ENCODE measurements at regions not wholly inside any gene's neighbourhood (a gene's known extent, or its start where the extent isn't known, plus 50 kb on each side); places are given as distances from the start of the nearest gene placed in this dataset.

DNA sequence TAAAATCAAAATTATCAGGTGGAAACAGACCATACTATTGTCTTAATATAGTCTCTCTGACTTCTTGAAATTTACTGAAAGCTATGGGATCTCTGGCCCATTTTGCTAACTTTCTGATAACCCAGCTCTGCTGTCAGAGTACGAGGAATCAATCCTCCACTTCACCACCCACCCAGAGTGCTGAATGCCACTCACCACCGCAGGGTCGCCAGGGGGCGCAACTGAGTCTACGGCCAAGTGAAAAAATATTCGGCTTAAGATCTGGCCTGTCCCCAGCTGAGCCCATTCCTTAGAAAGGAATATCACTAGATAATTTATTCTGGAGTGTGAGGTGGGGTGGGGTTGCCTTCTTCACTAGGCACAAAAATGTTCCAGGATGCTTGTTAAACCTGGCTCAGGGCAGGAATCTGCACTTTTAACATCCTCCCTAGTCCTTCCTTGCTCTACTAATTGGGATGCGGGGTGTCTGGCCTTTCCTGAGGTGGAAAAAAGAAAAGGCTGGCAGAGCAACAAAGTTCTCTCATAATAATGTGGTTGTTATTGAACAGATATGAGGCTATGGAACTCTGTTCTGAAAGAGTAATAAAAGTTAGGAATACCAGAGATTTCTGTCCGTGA lies 520.6 kb downstream of the MFSD1 start:
- no peaks in the 10 kb centered on the region for H3K4me1 Mint-ChIP-seq
- no peak for ATAC-seq (replicated peaks)
- no peak overlapping the region for H3K4me3 Mint-ChIP-seq
- H3K27me3 Mint-ChIP-seq = no peaks in the 10 kb centered on the region
- H3K9me3 Mint-ChIP-seq = no peaks in the 10 kb centered on the region
- H3K27ac Mint-ChIP-seq = no peak overlapping the region
- no peaks in the 10 kb centered on the region for H3K36me3 Mint-ChIP-seq (ENCODE audit: low read depth)

GRCh38 chr3:159323848-159324247 lies 522.0 kb downstream of the MFSD1 start:
- H3K27me3 Mint-ChIP-seq = no peaks in the 10 kb centered on the region
- H3K27ac Mint-ChIP-seq = no peak overlapping the region
- no peaks in the 10 kb centered on the region for H3K9me3 Mint-ChIP-seq
- H3K36me3 Mint-ChIP-seq (ENCODE audit: low read depth) = no peaks in the 10 kb centered on the region
- no peak overlapping the region for H3K4me3 Mint-ChIP-seq
- no peak for ATAC-seq (replicated peaks)
- no peaks in the 10 kb centered on the region for H3K4me1 Mint-ChIP-seq

DNA sequence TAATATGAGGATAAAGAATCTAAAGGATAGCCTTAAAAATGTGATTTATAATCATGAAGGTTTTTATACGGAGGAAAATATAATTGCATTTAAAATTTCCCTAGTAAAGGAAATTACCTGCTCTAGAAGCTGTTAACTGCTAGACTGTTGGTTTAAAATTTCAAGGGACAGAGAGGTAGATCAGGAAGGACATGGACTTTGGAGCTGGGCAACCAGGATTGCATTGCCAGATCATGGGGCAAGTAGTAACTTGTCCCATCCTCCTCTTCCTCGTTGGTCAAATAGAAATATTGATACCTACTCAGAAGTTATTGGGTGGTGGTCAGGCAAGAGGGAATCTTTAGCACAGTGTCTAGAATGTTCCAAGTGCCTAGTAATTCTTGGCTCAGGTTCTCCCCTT lies 525.1 kb downstream of the MFSD1 start:
- Mint-ChIP-seq H3K27ac (no peak overlapping the region), H3K4me3 (no peak overlapping the region), H3K9me3 (no peaks in the 10 kb centered on the region), H3K27me3 (no peaks in the 10 kb centered on the region), H3K4me1 (no peaks in the 10 kb centered on the region), H3K36me3 (ENCODE audit: low read depth) (no peaks in the 10 kb centered on the region)
- no peak for ATAC-seq (replicated peaks)

DNA sequence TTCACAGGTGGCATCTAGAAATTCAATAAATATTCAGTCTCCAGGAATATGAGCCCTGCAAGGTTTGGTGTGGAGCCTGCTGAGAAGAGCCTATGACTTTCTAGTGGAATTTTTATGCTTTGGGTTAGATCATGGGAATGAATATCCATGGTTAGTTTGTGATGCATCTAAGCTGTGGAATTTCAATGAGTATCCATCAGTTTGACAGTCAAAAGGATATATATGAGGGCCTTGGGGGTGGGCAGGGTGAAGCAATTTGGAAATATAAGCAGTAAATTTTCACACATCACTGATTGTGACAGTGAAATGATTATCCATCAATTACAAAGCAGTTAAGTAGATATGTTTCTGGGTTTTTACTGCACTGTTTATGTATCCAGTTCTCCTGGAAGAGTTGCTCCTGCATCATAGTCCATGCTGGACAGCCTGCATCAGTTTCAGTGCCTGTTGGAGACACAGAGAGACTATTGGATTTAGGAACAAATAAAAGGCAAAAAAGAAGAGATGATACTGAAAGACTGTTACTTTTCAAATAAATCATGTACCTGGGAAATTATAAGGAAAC lies 530.8 kb downstream of the MFSD1 start:
- Mint-ChIP-seq H3K36me3 (ENCODE audit: low read depth) (no peaks in the 10 kb centered on the region), H3K27me3 (no peaks in the 10 kb centered on the region), H3K4me3 (no peak overlapping the region), H3K9me3 (no peaks in the 10 kb centered on the region), H3K27ac (no peak overlapping the region), H3K4me1 (no peaks in the 10 kb centered on the region)
- ATAC-seq (replicated peaks) = no peak

DNA sequence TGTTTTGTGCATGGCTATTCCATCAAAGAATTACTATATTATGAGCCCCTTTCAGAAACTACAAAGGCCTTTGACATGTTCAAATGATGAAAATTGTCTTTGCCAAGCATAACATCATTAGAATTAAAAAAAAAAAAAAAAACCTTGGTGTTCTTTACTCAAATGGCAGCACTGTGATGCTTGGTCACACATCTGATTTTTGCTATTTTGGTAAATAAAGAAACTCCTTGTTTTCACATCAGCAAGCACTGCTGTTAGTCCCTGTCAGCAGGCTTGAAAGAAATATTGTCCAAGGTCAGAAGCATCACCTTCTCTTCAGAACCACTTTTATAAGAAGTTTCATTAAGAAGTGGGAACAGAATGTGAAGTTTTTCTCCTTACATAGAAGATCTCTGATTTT lies 537.3 kb downstream of the MFSD1 start:
- ATAC-seq (replicated peaks) = no peak
- Mint-ChIP-seq H3K27me3 (no peaks in the 10 kb centered on the region), H3K36me3 (ENCODE audit: low read depth) (no peaks in the 10 kb centered on the region), H3K9me3 (peaks cover 8% of the 10 kb centered on the region), H3K4me1 (no peaks in the 10 kb centered on the region), H3K4me3 (no peak overlapping the region), H3K27ac (no peak overlapping the region)

DNA sequence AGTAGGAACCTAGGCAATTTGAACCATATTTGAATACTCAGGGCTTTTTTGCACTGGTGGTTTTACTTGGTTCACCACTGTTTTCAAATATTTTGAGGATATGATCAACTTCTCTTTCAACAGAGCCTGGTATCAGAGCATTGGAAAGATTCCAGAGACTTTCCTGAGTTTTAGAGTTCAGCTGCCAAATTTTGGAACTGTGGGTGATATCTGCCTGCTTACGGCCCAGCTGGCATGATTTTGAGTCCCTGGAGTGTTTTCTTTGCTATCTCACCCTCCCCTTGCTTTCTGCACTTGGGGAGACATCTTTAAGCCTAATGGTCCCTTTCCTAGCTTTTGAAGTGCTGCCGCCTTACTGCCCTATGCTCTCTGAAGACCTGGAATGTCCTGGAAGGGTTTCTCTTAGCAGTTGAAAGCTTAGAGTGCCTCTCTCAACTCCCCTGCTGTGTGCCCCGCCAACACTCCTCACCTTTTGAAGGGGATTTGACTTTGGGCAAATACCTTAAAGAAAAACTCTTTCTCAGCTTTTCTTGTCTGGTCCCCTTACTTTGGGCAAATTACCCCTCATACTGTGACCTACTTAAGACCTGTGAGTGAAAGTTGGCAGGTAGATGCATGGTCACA lies 539.1 kb downstream of the MFSD1 start:
- no peaks in the 10 kb centered on the region for H3K4me1 Mint-ChIP-seq
- no peak for ATAC-seq (replicated peaks)
- H3K4me3 Mint-ChIP-seq = no peak overlapping the region
- H3K36me3 Mint-ChIP-seq (ENCODE audit: low read depth) = no peaks in the 10 kb centered on the region
- no peak overlapping the region for H3K27ac Mint-ChIP-seq
- peaks cover 12% of the 10 kb centered on the region for H3K9me3 Mint-ChIP-seq
- H3K27me3 Mint-ChIP-seq = no peaks in the 10 kb centered on the region

GRCh38 chr3:159346271-159346903 lies 544.5 kb downstream of the MFSD1 start:
- ATAC-seq (replicated peaks) = no peak
- Mint-ChIP-seq H3K27me3 (no peaks in the 10 kb centered on the region), H3K9me3 (peaks cover 4% of the 10 kb centered on the region), H3K4me1 (no peaks in the 10 kb centered on the region), H3K4me3 (no peak overlapping the region), H3K36me3 (ENCODE audit: low read depth) (no peaks in the 10 kb centered on the region), H3K27ac (no peak overlapping the region)

- Mint-ChIP-seq H3K4me3 (no peak overlapping the region), H3K27me3 (no peaks in the 10 kb centered on the region), H3K27ac (no peak overlapping the region), H3K4me1 (no peaks in the 10 kb centered on the region), H3K36me3 (ENCODE audit: low read depth) (no peaks in the 10 kb centered on the region), H3K9me3 (peaks cover 4% of the 10 kb centered on the region)
- ATAC-seq (replicated peaks) = no peak
These were observed 546.6 kb downstream of the MFSD1 start for GRCh38 chr3:159348431-159348830.

DNA sequence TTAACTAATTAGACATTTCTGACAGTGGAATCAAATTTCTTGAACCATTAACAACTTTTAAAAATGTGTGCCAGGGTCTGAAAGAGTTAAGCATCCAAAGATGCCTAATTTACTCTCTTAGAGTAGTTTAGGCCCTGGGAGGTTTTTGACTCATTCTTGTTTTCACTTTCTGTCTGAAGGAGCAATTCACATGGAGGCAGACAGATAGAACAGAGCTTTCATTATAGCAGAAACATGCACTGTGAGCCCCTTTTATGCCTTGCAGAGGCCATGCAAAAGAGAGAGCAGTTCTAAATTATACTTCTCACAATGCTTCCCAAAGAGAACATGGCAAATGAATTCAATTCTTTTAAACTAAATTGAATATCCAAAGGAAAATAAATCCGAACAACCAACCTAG lies 554.8 kb downstream of the MFSD1 start:
- no peaks in the 10 kb centered on the region for H3K4me1 Mint-ChIP-seq
- no peaks in the 10 kb centered on the region for H3K9me3 Mint-ChIP-seq
- H3K4me3 Mint-ChIP-seq = no peak overlapping the region
- no peaks in the 10 kb centered on the region for H3K36me3 Mint-ChIP-seq (ENCODE audit: low read depth)
- no peak for ATAC-seq (replicated peaks)
- no peaks in the 10 kb centered on the region for H3K27me3 Mint-ChIP-seq
- H3K27ac Mint-ChIP-seq = no peak overlapping the region

- H3K9me3 Mint-ChIP-seq = no peaks in the 10 kb centered on the region
- no peak for ATAC-seq (replicated peaks)
- H3K4me3 Mint-ChIP-seq = no peak overlapping the region
- H3K4me1 Mint-ChIP-seq = no peaks in the 10 kb centered on the region
- no peaks in the 10 kb centered on the region for H3K27me3 Mint-ChIP-seq
- H3K36me3 Mint-ChIP-seq (ENCODE audit: low read depth) = no peaks in the 10 kb centered on the region
- H3K27ac Mint-ChIP-seq = no peak overlapping the region
These were observed 562.7 kb downstream of the MFSD1 start for GRCh38 chr3:159364511-159364910.

- no peaks in the 10 kb centered on the region for H3K4me1 Mint-ChIP-seq
- no peaks in the 10 kb centered on the region for H3K36me3 Mint-ChIP-seq (ENCODE audit: low read depth)
- H3K4me3 Mint-ChIP-seq = no peak overlapping the region
- H3K9me3 Mint-ChIP-seq = no peaks in the 10 kb centered on the region
- no peak overlapping the region for H3K27ac Mint-ChIP-seq
- no peak for ATAC-seq (replicated peaks)
- no peaks in the 10 kb centered on the region for H3K27me3 Mint-ChIP-seq
These were observed 564.6 kb downstream of the MFSD1 start for GRCh38 chr3:159366476-159366875.

DNA sequence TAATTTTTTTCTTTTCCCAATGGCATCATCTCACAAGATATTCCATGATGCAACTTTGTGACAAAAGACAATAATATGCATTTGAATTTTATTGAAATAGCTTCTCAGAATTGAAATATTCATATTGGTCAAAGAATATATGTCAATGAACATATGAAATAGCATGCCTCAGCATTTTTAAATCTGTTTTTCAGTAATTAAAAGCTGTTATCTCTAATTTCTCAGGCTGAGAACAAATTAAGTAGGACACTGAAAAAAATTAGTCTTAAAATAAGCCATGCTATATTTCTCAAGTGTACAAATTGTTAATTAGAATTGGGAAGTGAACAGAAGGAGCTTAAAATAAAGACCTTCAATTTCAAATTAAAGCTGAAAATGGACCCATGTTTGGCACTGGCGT lies 570.1 kb downstream of the MFSD1 start:
- Mint-ChIP-seq H3K9me3 (no peaks in the 10 kb centered on the region), H3K4me1 (no peaks in the 10 kb centered on the region), H3K27me3 (no peaks in the 10 kb centered on the region), H3K36me3 (ENCODE audit: low read depth) (no peaks in the 10 kb centered on the region), H3K4me3 (no peak overlapping the region), H3K27ac (no peak overlapping the region)
- ATAC-seq (replicated peaks) = no peak

- ATAC-seq (replicated peaks) = no peak
- H3K36me3 Mint-ChIP-seq (ENCODE audit: low read depth) = no peaks in the 10 kb centered on the region
- H3K27ac Mint-ChIP-seq = no peak overlapping the region
- no peaks in the 10 kb centered on the region for H3K27me3 Mint-ChIP-seq
- H3K4me1 Mint-ChIP-seq = no peaks in the 10 kb centered on the region
- H3K9me3 Mint-ChIP-seq = no peaks in the 10 kb centered on the region
- H3K4me3 Mint-ChIP-seq = no peak overlapping the region
These were observed 576.7 kb downstream of the MFSD1 start for GRCh38 chr3:159378396-159379194.

- no peak overlapping the region for H3K4me3 Mint-ChIP-seq
- no peak overlapping the region for H3K27ac Mint-ChIP-seq
- no peaks in the 10 kb centered on the region for H3K36me3 Mint-ChIP-seq (ENCODE audit: low read depth)
- ATAC-seq (replicated peaks) = no peak
- peaks cover 2% of the 10 kb centered on the region for H3K9me3 Mint-ChIP-seq
- no peaks in the 10 kb centered on the region for H3K4me1 Mint-ChIP-seq
- H3K27me3 Mint-ChIP-seq = no peaks in the 10 kb centered on the region
These were observed 579.0 kb downstream of the MFSD1 start for GRCh38 chr3:159380891-159381290.
